OCI-M2 (cell line): ENCODE measurements at regions not wholly inside any gene's neighbourhood (a gene's known extent, or its start where the extent isn't known, plus 50 kb on each side); places are given as distances from the start of the nearest gene placed in this dataset.

Source experiments
- DNase-seq: peaks from one replicate; lab custom pipeline; 2025; ENCODE audit not compliant: unreplicated experiment; lab: John Stamatoyannopoulos, UW

DNA sequence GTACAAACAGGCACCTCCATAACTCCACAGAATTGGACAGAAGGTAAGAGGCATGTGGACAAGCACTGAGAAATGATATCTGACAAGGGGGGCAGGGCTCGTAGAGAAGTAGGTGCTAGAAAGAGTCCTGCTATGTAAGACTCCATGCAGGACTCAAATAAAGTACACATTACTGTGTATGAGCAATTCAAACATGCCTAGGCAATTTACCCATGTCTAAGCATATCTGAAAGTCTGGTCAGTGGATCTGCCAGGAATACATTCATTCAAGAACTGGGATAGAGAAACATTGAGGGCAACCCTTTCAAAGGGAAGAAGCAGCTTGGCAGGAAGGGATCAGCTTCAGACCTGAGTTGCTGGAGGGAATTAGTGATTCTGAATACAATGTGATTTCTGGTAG lies 174.1 kb upstream of the MCTP2 start:
- DNase-seq, result no peak

DNA sequence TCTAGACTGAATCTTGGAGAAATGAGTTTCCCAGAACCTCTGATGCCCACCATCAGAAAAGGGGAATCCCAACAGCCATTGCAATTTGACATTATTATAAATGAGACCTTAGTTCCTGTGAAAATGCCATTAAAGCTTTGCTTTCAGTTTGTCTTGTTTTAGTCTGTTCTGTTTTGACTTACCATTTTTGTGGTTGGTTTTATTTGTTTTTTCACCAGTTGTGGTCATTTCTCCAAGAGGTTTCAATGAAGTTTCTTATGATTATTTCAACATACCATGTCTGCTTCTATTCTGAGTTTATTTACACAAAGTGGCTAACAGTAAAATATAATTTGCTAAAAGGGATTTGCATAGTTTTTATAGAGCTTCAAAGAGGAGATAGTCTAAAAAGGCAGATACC lies 175.0 kb upstream of the MCTP2 start:
- DNase-seq, result no peak

DNA sequence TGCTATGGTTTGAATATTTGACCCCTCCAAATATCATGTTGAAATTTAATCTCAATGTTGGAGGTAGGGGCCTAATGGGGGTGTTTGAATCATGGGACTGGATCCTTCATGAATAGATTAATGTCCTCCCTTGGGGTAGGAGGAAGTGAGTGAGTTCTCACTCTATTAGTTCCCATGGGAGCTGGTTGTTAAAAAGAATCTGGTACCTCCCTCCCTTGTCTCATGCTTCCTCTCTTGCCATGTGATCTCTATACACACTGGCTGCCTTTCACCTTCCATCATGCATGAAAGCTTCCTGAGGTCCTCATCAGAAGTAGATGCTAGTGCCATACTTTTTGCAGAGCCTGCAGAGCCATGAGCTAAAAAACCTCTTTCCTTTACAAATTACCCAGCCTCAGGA lies 177.7 kb upstream of the MCTP2 start:
- DNase-seq, result no peak

DNA sequence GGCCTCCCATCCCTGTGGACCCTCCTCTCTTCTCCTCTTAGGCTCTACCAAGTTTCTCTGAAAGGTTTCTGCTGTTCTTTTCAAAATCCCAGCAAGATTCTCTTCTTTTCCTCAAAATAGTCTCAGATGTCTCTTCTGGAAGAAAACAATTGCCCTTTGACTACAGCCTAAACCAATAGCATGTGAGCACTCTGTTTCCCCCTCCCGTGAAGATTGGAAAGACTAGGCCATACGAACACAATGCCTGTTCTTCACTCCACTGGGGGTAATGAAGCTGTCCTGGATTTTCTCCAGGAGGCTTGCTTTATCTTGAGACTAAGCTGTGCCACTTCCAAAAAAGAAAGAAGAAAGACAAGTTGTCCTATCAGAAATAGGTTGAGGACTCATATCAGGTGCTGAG lies 178.7 kb upstream of the MCTP2 start:
- no peak for DNase-seq

DNA sequence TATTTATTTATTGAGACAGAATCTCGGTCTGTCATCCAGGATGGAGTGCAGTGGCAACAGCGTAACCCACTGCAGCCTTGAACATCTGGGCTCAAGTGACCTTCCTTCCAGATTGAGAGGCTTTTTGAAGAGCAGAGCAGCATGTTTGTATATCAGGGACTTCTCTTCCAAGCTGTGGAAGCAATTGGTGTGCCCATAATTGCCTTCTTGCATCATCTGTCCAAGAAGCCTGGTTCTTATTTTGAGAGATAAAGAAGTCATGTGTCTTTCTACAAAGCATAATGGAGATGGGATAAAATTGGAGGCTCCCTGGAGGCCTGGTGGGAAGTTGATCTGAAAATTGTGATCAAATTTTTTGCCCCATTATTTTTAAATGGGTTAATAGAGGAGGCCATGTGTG lies 183.8 kb upstream of the MCTP2 start:
- no peak for DNase-seq

DNA sequence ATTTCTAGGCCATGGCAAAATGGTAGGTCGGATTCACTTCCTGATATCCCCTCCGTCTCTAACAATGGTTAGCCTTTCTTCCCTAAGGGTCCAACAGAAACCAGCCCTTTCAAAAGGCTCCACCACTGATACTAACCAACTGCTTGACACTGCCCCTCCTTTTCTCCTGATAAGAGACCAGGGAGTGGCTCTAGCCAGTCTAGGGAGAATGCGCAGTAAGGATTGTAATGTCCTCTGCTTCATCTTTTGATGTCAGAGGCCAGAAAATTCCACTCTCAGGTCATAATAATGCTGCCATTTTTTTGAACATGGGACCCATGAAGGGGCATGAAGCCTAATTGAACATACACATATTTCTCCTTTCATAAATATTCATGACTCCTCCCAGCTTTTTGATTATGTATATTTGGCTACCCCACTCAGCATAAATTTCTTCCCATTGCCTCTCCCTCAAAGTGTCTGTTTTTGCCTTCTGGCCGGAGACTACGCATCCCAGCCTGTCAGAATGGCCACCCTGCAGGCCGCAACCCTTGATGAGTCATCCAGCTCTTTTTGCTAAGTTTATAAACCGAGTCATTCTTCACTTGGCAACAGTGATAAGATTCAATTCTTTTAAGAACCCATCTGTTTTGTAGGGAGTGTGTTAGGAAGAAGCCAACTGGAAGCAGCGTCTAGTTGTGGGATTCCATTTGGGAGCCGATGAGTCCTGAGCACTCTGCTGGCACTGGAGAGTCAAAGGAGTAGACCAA lies 189.0 kb upstream of the MCTP2 start:
- no peak for DNase-seq

DNA sequence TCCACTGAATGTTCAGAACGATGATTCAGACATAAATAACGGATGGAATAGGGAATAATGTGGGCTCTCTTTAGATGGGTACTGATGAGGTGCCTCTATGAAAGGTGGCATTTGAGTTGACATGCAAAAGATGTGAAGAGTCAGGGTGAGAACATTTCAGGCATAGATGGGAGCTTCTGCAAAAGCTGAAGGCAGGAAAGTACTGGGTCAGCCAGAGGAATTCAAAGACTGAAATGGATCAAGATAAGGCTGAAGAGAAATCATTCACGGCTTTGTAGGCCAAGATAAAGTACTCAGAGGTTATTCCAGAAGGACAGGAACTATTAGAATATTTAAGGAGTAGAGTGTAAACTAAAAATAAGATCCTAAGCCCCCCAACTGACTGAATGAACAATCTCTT lies 189.6 kb upstream of the MCTP2 start:
- no peak for DNase-seq

DNA sequence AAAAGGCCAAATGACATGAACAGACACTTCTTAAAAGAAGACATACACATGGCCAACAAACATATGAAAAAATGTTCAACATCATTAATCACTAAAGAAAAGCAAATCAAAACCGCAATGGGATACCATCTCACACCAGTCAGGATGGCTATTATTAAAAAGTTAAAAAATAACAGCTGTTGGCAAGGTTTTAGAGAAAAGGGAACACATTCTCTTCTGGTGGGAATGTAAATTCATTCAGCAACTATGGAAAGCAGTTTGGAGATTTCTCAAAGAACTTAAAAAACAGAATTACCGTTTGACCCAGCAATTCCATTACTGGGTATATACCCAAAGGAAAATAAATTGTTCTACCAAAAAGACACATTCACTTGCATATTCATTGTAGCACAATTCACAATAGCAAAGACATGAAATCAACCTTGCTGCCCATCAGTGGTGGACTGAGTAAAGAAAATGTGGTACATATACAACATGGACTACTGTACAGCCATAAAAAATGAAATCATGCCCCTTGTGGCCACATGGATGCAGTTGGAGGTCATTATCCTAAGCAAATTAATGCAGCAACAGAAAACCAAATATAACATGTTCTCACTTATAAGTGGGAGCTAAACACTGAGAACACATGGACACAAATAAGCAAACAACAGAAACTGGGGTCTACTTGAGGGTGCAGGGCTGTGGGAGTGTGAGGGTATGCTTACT lies 190.7 kb upstream of the MCTP2 start:
- DNase-seq, result no peak

DNA sequence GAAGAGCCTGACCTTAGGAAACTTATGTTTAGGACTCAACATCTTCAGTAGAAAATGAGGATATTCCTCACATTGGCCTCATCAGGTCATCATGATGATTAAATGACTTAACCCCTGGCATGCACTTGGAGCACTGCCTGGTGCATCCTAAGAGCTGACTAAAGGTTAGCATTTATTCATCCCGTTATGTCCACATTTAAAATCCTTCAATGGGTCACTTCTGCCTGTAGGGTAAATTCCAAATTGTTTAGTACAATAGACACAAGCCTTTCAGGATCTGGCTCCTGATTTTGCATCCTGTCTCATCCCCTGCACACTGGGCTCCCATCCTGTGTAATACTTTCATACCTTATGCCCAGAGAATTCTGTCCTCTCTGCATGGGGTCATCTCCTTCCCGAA lies 195.2 kb upstream of the MCTP2 start:
- DNase-seq, result no peak

DNA sequence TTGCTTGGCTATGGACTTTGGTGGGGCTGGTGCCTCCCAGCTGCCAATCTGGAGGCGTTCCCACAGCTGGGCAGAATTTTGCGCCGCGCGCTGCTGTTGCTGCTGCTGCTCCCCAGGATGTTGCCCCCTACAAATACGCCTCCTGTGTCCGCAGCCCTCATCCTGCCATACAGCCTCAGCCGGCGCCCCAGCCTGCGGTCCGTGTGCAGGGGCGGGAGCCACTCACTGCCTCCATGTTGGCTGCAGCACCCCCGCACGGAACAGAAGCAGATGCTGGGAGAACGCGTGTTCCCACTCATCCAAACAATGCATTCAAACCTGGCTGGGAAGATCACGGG lies 197.7 kb upstream of the MCTP2 start:
- DNase-seq, result no peak

DNA sequence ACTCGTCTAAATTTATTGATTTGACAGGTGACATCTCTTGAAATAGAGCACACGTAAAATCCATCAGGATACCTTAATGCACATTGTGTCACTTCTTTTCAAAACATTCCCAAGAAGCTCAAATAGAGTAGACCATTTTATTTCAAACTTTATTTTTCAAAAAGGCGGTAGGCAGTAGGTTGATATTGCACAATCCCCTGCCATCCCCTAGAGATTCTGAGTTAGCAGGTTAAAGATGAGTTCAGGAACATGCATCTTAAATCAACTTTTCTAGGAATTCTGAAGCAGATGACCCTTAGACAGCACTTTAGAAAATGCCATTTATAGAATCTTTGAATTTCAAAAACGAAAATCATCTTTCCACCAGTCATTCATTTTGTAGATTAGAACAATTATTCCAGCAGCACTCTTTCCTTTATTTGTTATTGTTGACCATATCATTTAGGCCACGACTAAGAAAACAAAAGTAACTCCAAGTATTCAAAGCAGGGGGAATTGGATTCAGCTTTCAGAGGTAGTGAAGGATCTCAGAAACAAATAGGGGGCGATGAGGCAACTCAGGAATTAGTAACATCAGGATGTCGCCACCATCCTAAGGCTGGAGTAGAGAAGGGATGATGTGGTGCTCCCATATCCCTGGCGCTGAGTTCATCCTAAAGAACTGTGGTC lies 198.2 kb upstream of the MCTP2 start:
- no peak for DNase-seq

DNA sequence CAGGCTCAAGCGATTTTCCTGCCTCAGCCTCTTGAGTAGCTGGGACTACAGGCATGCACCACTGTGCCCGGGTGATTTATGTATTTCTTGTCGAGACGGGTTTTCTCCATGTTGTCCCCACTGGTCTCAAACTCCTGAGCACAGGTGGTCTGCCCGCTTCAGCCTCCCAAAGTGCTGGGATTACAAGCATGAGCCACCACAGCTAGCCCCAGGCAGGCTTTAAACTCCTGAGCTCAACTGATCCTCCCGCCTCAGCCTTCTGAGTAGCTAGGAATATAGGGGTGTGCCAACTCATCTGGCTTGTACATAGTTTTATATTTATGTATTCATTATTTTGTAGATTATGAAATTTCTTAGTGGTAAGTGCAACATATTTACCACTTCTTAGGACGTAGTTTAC lies 198.8 kb upstream of the MCTP2 start:
- DNase-seq, result no peak

DNA sequence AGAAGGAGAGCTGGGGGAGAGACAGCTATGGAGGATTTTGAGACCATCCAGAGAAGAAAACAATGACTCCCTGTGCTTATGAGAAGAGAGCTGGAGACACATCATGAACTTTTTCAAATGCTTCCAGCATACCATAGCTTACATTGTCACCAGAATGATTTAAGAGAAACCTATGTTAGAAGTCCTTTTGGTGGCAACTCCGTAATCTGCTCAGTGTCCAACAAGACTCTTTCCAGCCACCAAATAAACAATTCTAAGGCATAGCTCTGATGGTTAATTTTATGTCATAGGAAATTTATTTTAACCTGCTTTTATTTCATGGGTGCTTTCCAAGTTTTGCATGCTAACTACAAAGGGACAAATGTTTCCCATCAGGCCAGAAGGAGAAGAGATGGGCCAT lies 200.3 kb upstream of the MCTP2 start:
- no peak for DNase-seq

DNA sequence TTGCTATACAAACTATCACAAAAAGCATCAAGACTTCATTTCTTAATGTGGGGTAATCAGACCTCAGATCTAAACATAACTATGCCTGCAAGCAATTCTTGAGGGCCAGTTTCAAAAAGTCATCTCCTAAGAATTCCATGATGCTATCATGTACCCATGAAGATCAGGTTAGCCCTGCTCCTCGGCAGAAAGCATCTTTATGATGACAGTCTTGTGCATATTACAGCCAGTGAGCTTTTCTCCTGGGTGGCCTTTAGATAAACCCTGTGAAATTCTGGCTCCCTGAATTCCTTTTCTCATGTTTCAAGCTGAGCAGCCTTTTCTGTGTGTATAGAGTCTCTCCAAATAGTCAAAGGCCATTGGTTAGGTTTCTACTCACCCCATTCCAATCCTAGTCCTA lies 201.9 kb upstream of the MCTP2 start:
- no peak for DNase-seq

DNA sequence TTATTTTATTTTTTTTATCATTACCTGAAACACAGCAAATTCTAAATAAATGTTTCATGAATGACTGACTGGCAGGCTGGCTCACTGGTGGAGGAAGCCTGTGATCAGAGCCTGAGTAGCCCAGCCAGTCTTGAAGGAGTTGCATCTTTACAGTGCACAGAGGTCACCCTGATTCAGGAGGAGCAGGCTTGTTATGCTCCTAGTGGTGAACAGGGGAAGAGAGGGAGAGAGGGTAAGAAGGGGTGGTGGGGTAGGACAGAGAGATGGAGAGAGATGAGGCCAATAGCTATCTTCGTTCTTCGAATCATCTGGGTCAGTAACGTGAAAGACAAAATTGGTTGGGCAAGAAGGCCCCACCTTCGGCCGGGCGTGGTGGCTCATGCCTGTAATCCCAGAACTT lies 202.6 kb upstream of the MCTP2 start:
- no peak for DNase-seq

DNA sequence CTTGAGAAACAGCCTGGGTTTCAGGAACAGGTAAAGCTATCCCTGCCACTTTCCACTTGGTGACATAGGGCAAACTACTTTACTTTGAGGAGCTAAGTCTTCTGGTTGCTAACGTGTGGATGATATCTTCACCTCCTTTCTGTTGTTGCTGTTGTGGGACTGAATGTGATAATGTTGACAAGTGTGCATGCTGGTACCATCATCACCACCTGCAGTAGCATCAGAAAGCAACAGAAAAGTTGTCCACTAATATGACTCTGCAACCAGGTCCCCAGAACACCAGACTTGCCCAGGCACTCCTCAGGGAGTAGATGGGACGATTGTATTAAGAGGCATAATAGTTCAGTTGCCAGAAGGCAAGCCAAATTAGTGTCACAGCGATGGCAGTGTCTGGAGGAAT lies 203.2 kb upstream of the MCTP2 start:
- DNase-seq, result no peak

DNA sequence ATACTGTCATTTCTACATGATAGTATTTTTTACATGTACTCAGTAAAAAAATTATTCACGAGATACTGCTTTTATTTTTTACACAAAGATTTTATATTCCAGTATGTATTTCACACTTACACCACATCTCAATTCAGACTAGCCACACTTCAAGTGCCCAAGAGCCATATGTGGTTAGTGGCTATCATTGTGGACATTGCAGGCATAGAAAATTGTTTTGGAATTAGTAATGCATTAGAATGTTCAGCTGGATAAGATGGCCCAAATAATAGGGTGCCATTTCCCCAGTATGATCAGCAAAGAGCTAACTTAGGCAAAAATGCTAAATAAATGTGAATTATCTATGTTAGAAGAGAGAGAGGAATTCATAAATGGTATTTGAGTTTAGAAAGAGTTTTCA lies 203.8 kb upstream of the MCTP2 start:
- DNase-seq, result no peak

DNA sequence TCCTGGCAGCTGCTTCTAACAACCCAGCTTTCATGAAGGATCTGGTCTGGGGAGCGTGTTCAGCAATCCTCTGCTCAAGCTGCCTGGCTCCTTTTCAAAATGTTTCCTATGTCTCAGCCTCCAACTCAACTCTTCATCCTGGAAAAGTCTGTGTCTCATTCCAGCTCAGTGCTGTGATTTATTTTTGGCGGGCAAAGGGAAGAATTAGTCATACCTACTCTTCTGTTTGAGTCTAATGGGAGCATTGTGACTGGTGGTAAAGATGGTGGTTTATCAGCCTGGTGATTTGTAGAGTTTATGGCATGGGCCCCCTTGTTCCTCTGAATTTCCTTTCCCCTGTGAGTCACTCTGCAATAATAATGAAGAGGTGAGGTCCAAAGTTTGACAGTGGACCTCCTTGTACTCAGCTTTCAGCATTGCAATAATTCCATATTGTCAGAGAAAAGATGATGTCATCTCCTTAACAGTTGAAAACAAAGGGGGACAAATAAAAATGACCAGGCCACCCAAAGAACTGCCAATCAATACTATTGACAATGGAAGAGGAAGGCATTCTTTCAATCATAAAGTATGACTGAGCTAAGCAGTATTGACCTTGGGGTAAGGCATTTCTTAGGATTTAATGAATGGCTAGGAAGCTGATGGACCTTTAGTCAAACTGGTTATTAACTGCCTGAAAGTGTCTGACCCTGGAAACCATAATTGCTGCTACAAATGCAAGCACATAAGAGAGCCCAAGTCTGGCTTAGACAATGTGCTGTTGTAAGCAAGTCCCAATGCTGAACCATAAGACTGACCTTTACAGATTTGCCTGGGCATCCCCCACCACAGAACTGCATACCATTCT lies 204.7 kb upstream of the MCTP2 start:
- DNase-seq, result no peak

DNA sequence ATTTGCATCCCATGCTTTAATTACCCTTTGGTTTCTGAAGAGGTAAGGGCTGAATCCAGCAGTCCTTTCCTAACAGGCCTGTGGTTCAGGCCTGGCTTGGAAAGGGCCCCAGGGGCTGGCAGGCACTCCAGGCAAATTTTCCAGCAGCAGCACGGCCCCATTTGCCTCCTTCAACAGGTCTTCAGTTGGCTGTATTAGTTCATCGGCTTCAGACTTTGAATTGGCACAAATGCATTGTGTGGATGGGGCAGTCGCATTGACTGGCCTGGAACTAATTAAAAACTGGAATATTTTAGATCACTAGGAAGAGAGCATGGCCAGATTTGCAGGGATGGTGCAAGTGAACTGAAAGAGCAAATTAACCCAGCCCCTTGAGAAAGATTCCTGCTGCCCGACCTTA lies 207.8 kb upstream of the MCTP2 start:
- no peak for DNase-seq

DNA sequence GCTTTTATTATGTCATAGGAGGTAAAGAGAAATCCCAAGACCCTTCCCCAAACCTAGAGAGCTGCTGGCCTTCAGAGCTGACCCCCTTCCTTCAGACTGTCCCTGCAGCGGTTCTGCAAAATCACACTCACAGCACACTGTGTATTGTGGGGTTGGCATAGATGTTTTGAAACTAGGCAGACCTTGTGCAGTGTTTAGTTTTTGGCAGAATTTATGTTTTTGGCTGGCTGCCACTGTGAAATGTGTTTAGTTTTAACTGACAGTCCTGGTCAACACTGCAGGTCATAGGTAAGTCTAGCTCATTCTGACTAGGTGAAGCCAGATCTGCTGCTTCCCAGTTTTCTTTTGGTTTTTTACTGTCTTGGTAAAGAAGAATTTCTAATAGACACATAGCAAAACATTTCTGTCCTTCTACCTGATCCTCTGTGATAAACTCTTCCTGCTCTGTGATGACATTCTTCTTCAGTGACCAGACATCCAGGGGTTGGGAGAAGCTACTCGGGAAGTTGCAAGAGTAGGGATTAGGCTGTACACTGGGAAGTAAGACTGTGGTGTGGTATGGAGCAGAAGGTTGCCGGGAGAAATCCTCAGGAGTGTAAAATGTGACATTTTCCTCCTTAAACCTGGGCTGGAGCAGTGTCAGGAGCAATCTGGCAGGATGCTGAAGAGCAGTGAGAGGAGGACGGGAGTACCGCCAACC lies 209.6 kb upstream of the MCTP2 start:
- no peak for DNase-seq

DNA sequence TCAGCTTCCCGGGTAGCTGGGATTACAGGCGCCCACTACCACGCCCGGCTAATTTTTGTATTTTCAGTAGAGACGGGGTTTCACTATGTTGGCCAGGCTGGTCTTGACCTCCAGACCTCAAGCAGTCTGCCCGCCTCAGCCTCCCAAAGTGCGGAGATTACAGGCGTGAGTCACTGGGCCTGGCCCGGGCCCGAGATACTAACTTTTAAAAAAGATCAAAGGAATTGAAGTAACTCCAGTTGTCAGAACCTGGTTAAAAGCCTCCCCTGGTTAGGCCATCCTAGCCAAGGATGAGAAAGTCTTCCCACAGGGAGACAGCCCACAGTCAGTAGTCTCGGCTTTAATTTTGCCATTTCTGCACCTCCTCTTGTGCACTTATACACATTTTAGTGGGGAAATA lies 212.3 kb upstream of the MCTP2 start:
- no peak for DNase-seq
